ENCODE measurements at regions not wholly inside any gene's neighbourhood (a gene's known extent, or its start where the extent isn't known, plus 50 kb on each side); places are given as distances from the start of the nearest gene placed in this dataset.
A peak's percentile ranks its signal among the peaks of the same experiment; 100 is the strongest.

DNA sequence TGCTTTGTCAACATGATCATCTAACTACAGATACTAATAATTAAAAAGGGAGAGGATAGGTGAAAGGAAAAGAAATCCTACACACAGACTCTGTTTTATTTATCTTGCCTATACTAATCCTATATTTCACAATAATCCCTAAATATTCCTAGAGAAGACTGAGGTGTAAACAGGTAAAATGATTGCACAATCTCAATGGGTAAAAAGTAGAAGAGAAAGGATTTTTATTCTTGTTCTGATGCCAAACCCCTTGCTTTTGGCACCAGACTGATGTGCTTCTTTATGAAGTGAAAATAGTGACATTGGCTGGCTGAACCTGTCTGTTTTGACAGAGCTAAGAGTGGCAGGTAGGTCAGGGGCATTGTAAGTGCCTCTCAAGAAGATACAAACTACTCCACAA is 101.9 kb upstream of the ZPLD1 start:
- no peak for DNase-seq (ENCODE audit: low read depth)
- TF ChIP-seq CTCF (conservative IDR thresholded peaks at IDR 0.05; ENCODE audit: low read depth, low read length), result no peak
- no peak overlapping the region for H3K4me3 ChIP-seq (ENCODE audit: low read depth, low read length)

DNA sequence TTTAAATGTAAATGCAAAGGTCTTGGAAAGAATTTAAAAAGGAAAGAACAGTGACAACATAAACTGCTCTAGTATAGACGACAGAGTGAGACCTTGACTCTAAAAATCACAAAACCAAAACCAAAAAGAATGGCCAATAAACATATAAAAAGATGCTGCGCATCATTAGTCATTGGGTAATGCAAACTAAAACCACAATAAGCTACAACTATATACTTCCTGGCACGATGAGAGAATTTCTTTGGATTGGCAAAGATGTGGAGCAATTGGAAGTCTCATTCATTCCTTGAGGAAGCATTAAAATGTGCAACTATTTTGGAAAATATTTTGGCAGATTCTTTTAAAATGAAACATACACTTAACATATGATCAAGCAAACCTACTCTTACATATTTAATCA is 98.7 kb upstream of the ZPLD1 start:
- no peak overlapping the region for H3K4me3 ChIP-seq (ENCODE audit: low read depth, low read length)
- no peak for DNase-seq (ENCODE audit: low read depth)
- TF ChIP-seq CTCF (conservative IDR thresholded peaks at IDR 0.05; ENCODE audit: low read depth, low read length), result no peak

DNA sequence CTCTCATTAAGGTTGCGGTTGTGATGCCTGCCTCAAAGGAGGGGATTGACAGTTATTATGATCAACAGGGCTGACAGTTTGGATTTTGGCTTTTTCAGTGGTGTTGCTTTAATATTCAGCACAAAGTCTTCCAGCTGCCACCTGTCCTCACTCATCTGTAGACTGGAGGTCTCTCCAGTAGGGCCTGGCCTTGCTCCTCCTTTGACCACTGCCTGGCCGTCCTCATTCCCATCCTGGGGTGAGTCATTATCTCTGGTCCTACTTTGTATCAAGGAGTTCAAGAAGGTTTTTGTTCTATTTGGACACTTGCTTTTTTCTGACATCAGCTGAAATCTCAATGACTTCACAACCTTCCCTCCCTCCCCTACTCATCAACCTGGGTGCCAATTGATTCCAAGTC is 95.1 kb upstream of the ZPLD1 start:
- DNase-seq (ENCODE audit: low read depth), result no peak
- TF ChIP-seq CTCF (conservative IDR thresholded peaks at IDR 0.05; ENCODE audit: low read depth, low read length), result no peak

DNA sequence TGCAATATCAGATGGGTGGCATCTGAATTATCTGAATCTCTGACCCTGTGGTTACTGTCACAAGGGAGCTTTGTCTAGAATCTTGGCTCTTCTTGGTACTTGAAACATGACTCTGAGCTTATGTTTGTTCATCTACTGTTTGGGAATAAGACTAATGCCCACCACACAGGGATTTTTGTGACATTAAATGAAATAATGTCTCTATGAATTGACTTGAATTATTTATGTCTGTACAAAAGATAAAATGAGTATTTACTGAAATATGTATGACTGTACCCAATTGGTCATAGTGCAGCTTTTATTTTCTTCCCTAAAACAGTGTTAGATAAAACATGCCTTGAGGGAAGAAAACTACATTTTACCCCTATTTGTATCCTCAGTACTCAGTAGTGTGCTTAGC is 87.9 kb upstream of the ZPLD1 start:
- no peak for DNase-seq (ENCODE audit: low read depth)
- no peak overlapping the region for H3K4me3 ChIP-seq (ENCODE audit: low read depth, low read length)
- TF ChIP-seq CTCF (conservative IDR thresholded peaks at IDR 0.05; ENCODE audit: low read depth, low read length), result no peak

More for the DNA sequence above, 95.1 kb upstream of the ZPLD1 start:
- no peak overlapping the region for H3K4me3 ChIP-seq (ENCODE audit: low read depth, low read length)

DNA sequence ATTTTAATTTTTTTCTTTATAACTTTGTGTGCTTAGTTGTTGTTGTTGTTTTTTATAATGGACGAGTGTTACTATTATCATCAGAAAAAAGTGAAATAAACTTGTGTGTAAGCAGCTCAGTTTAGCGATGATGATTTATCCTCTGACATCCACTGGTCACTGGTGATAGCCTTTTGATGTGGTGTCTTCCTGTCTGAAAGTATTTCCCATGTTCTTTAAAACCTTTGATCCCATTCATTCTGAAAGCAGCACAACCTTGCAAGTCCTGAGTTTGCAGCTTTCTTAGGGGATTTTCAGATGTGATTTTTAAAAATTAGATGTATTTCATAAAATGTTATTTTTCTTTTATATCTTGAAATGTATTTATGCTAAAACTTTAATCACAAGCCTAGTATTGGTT is 85.9 kb upstream of the ZPLD1 start:
- no peak for TF ChIP-seq CTCF (conservative IDR thresholded peaks at IDR 0.05; ENCODE audit: low read depth, low read length)

GRCh38 chr3:102353148-102353547 is 81.7 kb upstream of the ZPLD1 start:
- no peak overlapping the region for H3K4me3 ChIP-seq (ENCODE audit: low read depth, low read length)
- no peak for TF ChIP-seq CTCF (conservative IDR thresholded peaks at IDR 0.05; ENCODE audit: low read depth, low read length)
- peak; percentile 29 for DNase-seq (ENCODE audit: low read depth)

More for the DNA sequence above, 85.9 kb upstream of the ZPLD1 start:
- no peak overlapping the region for H3K4me3 ChIP-seq (ENCODE audit: low read depth, low read length)
- DNase-seq (ENCODE audit: low read depth), result no peak

GRCh38 chr3:102353805-102354204 is 81.0 kb upstream of the ZPLD1 start:
- DNase-seq (ENCODE audit: low read depth), result peak; percentile 4
- no peak overlapping the region for H3K4me3 ChIP-seq (ENCODE audit: low read depth, low read length)
- TF ChIP-seq CTCF (conservative IDR thresholded peaks at IDR 0.05; ENCODE audit: low read depth, low read length), result no peak
